ENCODE measurements at regions not wholly inside any gene's neighbourhood (a gene's known extent, or its start where the extent isn't known, plus 50 kb on each side); places are given as distances from the start of the nearest gene placed in this dataset.

GRCh38 chr15:70432924-70433495 lies 330.3 kb downstream of the UACA start:
- no peak overlapping the region for H3K27ac ChIP-seq
- H3K4me3 ChIP-seq: no peak overlapping the region
- no peaks in the 10 kb centered on the region for H3K4me1 ChIP-seq
- no peak for DNase-seq
- no peaks in the 10 kb centered on the region; the same call in 1 of the 2 replicates for H3K27me3 ChIP-seq
- H3K36me3 ChIP-seq: no peaks in the 10 kb centered on the region
- 0 out of 2 replicates have a peak, but pooled peaks cover 4% of the 10 kb centered on the region for H3K9me3 ChIP-seq (replicated peaks)

GRCh38 chr15:70431854-70432253 lies 331.5 kb downstream of the UACA start:
- H3K27ac ChIP-seq: no peak overlapping the region
- no peak overlapping the region for H3K4me3 ChIP-seq
- H3K4me1 ChIP-seq: no peaks in the 10 kb centered on the region
- no peaks in the 10 kb centered on the region; the same call in 1 of the 2 replicates for H3K27me3 ChIP-seq
- H3K9me3 ChIP-seq (replicated peaks): 0 out of 2 replicates have a peak, but pooled peaks cover 4% of the 10 kb centered on the region
- no peak for DNase-seq
- no peaks in the 10 kb centered on the region for H3K36me3 ChIP-seq

GRCh38 chr15:70430069-70430468 lies 332.4 kb upstream of the TLE3 start:
- Histone ChIP-seq H3K27ac (no peak overlapping the region), H3K36me3 (no peaks in the 10 kb centered on the region), H3K4me1 (no peaks in the 10 kb centered on the region), H3K27me3 (no peaks in the 10 kb centered on the region), H3K9me3 (replicated peaks) (0 out of 2 replicates have a peak, but pooled peaks cover 4% of the 10 kb centered on the region), H3K4me3 (no peak overlapping the region)
- DNase-seq: no peak

- no peaks in the 10 kb centered on the region for H3K27me3 ChIP-seq
- no peak overlapping the region for H3K27ac ChIP-seq
- DNase-seq: no peak
- H3K4me1 ChIP-seq: no peaks in the 10 kb centered on the region
- H3K4me3 ChIP-seq: no peak overlapping the region
- no peaks in the 10 kb centered on the region for H3K36me3 ChIP-seq
- H3K9me3 ChIP-seq (replicated peaks): 0 out of 2 replicates have a peak, but pooled peaks cover 4% of the 10 kb centered on the region
Measured at GRCh38 chr15:70429056-70429722, 331.5 kb upstream of the TLE3 start.

GRCh38 chr15:70428211-70428822 lies 330.6 kb upstream of the TLE3 start:
- no peaks in the 10 kb centered on the region for H3K27me3 ChIP-seq
- 0 out of 2 replicates have a peak, but pooled peaks cover 4% of the 10 kb centered on the region for H3K9me3 ChIP-seq (replicated peaks)
- H3K4me3 ChIP-seq: no peak overlapping the region
- no peak overlapping the region for H3K27ac ChIP-seq
- H3K4me1 ChIP-seq: no peaks in the 10 kb centered on the region
- no peak for DNase-seq
- H3K36me3 ChIP-seq: no peaks in the 10 kb centered on the region

- H3K9me3 ChIP-seq (replicated peaks): 0 out of 2 replicates have a peak, but pooled peaks cover 4% of the 10 kb centered on the region
- no peaks in the 10 kb centered on the region for H3K36me3 ChIP-seq
- DNase-seq: no peak
- no peak overlapping the region for H3K27ac ChIP-seq
- no peak overlapping the region for H3K4me3 ChIP-seq
- no peaks in the 10 kb centered on the region for H3K4me1 ChIP-seq
- H3K27me3 ChIP-seq: no peaks in the 10 kb centered on the region
Measured at GRCh38 chr15:70427167-70428120, 329.7 kb upstream of the TLE3 start.

GRCh38 chr15:70426096-70426821 lies 328.5 kb upstream of the TLE3 start:
- H3K4me3 ChIP-seq: no peak overlapping the region
- no peak overlapping the region for H3K27ac ChIP-seq
- H3K36me3 ChIP-seq: no peaks in the 10 kb centered on the region
- H3K27me3 ChIP-seq: no peaks in the 10 kb centered on the region
- no peaks in the 10 kb centered on the region for H3K4me1 ChIP-seq
- no peak for DNase-seq
- 0 out of 2 replicates have a peak, but pooled peaks cover 4% of the 10 kb centered on the region for H3K9me3 ChIP-seq (replicated peaks)

GRCh38 chr15:70424937-70425411 lies 327.3 kb upstream of the TLE3 start:
- Histone ChIP-seq H3K4me3 (no peak overlapping the region), H3K9me3 (replicated peaks) (0 out of 2 replicates have a peak, but pooled peaks cover 4% of the 10 kb centered on the region), H3K27me3 (no peaks in the 10 kb centered on the region), H3K27ac (no peak overlapping the region), H3K36me3 (no peaks in the 10 kb centered on the region), H3K4me1 (no peaks in the 10 kb centered on the region)
- no peak for DNase-seq

- no peaks in the 10 kb centered on the region for H3K36me3 ChIP-seq
- H3K9me3 ChIP-seq (replicated peaks): no peaks in the 10 kb centered on the region
- no peak overlapping the region for H3K4me3 ChIP-seq
- no peak for DNase-seq
- H3K27ac ChIP-seq: no peak overlapping the region
- no peaks in the 10 kb centered on the region for H3K4me1 ChIP-seq
- H3K27me3 ChIP-seq: no peaks in the 10 kb centered on the region
Measured at GRCh38 chr15:70423267-70423666, 325.6 kb upstream of the TLE3 start.

- DNase-seq: no peak
- no peaks in the 10 kb centered on the region for H3K9me3 ChIP-seq (replicated peaks)
- H3K27ac ChIP-seq: no peak overlapping the region
- no peaks in the 10 kb centered on the region for H3K36me3 ChIP-seq
- H3K4me1 ChIP-seq: no peaks in the 10 kb centered on the region
- H3K4me3 ChIP-seq: no peak overlapping the region
- H3K27me3 ChIP-seq: no peaks in the 10 kb centered on the region
Measured at GRCh38 chr15:70422342-70422741, 324.6 kb upstream of the TLE3 start.

GRCh38 chr15:70420948-70421482 lies 323.3 kb upstream of the TLE3 start:
- Histone ChIP-seq H3K27ac (no peak overlapping the region), H3K27me3 (no peaks in the 10 kb centered on the region), H3K9me3 (replicated peaks) (no peaks in the 10 kb centered on the region), H3K4me1 (no peaks in the 10 kb centered on the region), H3K36me3 (no peaks in the 10 kb centered on the region), H3K4me3 (no peak overlapping the region)
- DNase-seq: no peak

GRCh38 chr15:70420086-70420947 lies 322.6 kb upstream of the TLE3 start:
- no peak for DNase-seq
- Histone ChIP-seq H3K27me3 (no peaks in the 10 kb centered on the region), H3K4me3 (no peak overlapping the region), H3K27ac (no peak overlapping the region), H3K4me1 (peaks cover 3% of the 10 kb centered on the region; the same call in 1 of the 2 replicates), H3K9me3 (replicated peaks) (no peaks in the 10 kb centered on the region), H3K36me3 (no peaks in the 10 kb centered on the region)

- Histone ChIP-seq H3K36me3 (no peaks in the 10 kb centered on the region), H3K27me3 (no peaks in the 10 kb centered on the region), H3K4me3 (no peak overlapping the region), H3K27ac (no peak overlapping the region), H3K4me1 (peaks cover 5% of the 10 kb centered on the region; the same call in 1 of the 2 replicates), H3K9me3 (replicated peaks) (no peaks in the 10 kb centered on the region)
- DNase-seq: no peak
Measured at GRCh38 chr15:70418943-70419342, 321.2 kb upstream of the TLE3 start.
